PC-9 (cell line): ENCODE measurements at regions not wholly inside any gene's neighbourhood (a gene's known extent, or its start where the extent isn't known, plus 50 kb on each side); places are given as distances from the start of the nearest gene placed in this dataset.

ENCODE experiments used
- BruUV-seq: library from RNA; stranded (reverse); fragments of 400-500 nt; replicated peaks from 2 replicates; lab custom pipeline; 2021; lab: Mats Ljungman, UMichigan
- CTCF ChIA-PET: fragments of 300-600 bp; sonication (Branson Sonifier 250); formaldehyde crosslinking; loops from one replicate; lab custom pipeline; 2022; ENCODE audit warnings: antibody characterized with exemption; lab: Charles Lee
- POLR2A ChIA-PET: fragments of 300-600 bp; sonication (Branson Sonifier 250); formaldehyde crosslinking; loops from one replicate; lab custom pipeline; 2022; ENCODE audit warnings: antibody characterized with exemption; ENCODE audit not compliant: unreplicated experiment; lab: Charles Lee
- DNase-seq, 2 experiments: peaks; one replicate each; pipeline versions ENCODE4 v3.0.0 to v3.0.0-alpha.2; 2015 to 2022; ENCODE audit warnings: mixed read lengths in 1 of 2
- H2AFZ ChIP-seq: fragments of 200-600 bp; sonication (generic); 2 replicates; pipeline ENCODE4 v1.8.1; 2017; ENCODE audit warnings: antibody characterized with exemption
- H3F3A ChIP-seq: fragments of 200-600 bp; sonication (generic); 2 replicates; pipeline ENCODE4 v1.8.1; 2017; ENCODE audit warnings: antibody characterized with exemption, mild to moderate bottlenecking, low read depth; ENCODE audit not compliant: insufficient read depth
- H3K27ac ChIP-seq: fragments of 200-600 bp; sonication (generic); 2 replicates; pipeline ENCODE4 v1.6.1; 2016; ENCODE audit warnings: mixed run types
- H3K27me3 ChIP-seq: fragments of 200-600 bp; sonication (generic); 2 replicates; pipeline ENCODE4 v1.6.1; 2016; ENCODE audit warnings: low read depth, mixed run types; ENCODE audit not compliant: insufficient read depth
- H3K36me3 ChIP-seq: fragments of 200-600 bp; sonication (generic); 2 replicates; pipeline ENCODE4 v1.6.1; 2016; ENCODE audit warnings: low read depth, mixed run types
- H3K4me1 ChIP-seq: fragments of 200-600 bp; sonication (generic); replicated peaks from 2 replicates; pipeline ENCODE4 v1.6.1; 2016; ENCODE audit warnings: mixed run types; ENCODE audit not compliant: insufficient read depth
- H3K4me2 ChIP-seq: fragments of 200-600 bp; sonication (generic); 2 replicates; pipeline ENCODE4 v1.6.1; 2017; ENCODE audit warnings: mixed run types
- H3K4me3 ChIP-seq: fragments of 200-600 bp; sonication (generic); 2 replicates; pipeline ENCODE4 v1.6.1; 2016; ENCODE audit warnings: mixed run types
- H3K79me2 ChIP-seq: fragments of 200-600 bp; sonication (generic); 2 replicates; pipeline ENCODE4 v1.6.1; 2017; ENCODE audit warnings: low read depth, mixed run types
- H3K9me2 ChIP-seq: fragments of 200-600 bp; sonication (generic); 2 replicates; pipeline ENCODE4 v1.8.1; 2017; ENCODE audit warnings: mild to moderate bottlenecking; ENCODE audit not compliant: insufficient read depth
- H3K9me3 ChIP-seq: fragments of 200-600 bp; sonication (generic); 2 replicates; pipeline ENCODE4 v1.8.1; 2016; ENCODE audit warnings: low read depth; ENCODE audit not compliant: insufficient read depth
- H4K20me1 ChIP-seq: fragments of 200-600 bp; sonication (generic); 2 replicates; pipeline ENCODE4 v1.8.1; 2017; ENCODE audit not compliant: insufficient read depth
- EZH2 ChIP-seq: fragments of 200-600 bp; sonication (generic); IDR thresholded peaks from 2 replicates; pipeline ENCODE4 v1.8.0; 2017; ENCODE audit warnings: antibody characterized with exemption, low read depth
- intact Hi-C: fragments of 100-400 bp; cut with micrococcal nuclease; formaldehyde crosslinking; loops from one replicate; pipeline ENCODE4 v1.10.0; 2022; ENCODE audit not compliant: unreplicated experiment
- TF ChIP-seq, protein P1 (sequence below): fragments of 200-600 bp; sonication (generic); conservative IDR thresholded peaks from 2 replicates; pipeline ENCODE4 v1.6.1; 2017; ENCODE audit warnings: mixed run types, antibody characterized with exemption, mild to moderate bottlenecking, moderate library complexity

DNA sequence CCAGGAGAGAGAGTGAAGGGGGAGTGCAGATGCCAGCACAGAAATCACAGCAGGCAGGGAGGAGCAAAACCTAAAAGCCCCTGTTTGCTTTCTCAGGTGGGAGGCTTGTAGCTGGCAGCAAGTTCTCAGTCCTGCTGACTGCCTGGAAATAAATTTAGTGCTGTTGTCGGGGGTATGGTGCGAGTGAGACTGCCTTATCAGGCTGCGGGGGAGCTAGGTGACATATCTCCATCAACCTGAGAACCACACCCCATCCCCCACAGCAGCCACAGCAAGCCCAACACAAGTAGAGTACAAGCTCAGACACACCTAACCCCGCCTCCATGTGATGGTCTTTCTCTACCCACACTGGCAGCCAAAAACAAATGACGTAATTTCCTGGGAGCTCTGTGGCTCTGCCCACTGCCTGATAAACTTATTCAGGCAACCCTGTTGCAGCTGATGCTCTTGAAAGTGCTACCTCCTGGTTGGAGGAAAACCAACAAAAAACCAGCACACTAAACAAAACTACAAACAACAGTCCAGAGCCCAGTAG, 953.4 kb upstream of the NDST4 start:
- Histone ChIP-seq H3K4me2 (no peak overlapping the region), H3K4me3 (no peak overlapping the region)

DNA sequence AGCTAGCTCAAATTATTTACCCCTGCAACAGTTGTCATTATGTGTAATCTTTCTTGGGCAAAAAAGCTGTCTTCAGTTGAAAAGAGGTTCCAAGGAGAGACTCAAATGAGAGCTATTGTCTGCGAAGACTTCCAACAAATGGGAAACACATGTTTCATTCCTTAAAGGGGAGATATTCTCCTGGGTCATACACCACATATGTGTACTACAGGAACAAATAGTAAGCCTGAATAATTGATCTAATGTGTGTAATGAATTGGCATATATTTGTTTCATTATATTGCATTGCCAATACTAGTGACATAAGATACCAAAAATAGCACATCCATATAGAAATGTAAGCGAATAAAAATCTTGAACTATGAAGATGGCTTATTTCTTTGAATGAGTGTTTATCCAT, 950.9 kb upstream of the NDST4 start:
- no peaks in the 10 kb centered on the region for H4K20me1 ChIP-seq
- H3K4me3 ChIP-seq = no peak overlapping the region
- no peak overlapping the region for H3K4me2 ChIP-seq
- H3F3A ChIP-seq = no peaks in the 10 kb centered on the region
- ChIA-PET CTCF (no interaction called here), POLR2A (no interaction called here)
- H3K27ac ChIP-seq = no peak overlapping the region
- intact Hi-C loops = no loop called here
- no peaks in the 10 kb centered on the region for H3K4me1 ChIP-seq
- no peaks in the 10 kb centered on the region for H3K9me3 ChIP-seq
- peaks cover 5% of the 10 kb centered on the region; the same call in 1 of the 2 replicates for H3K9me2 ChIP-seq
- no peak for DNase-seq
- H3K79me2 ChIP-seq = no peaks in the 10 kb centered on the region
- TF ChIP-seq, protein P1, sequence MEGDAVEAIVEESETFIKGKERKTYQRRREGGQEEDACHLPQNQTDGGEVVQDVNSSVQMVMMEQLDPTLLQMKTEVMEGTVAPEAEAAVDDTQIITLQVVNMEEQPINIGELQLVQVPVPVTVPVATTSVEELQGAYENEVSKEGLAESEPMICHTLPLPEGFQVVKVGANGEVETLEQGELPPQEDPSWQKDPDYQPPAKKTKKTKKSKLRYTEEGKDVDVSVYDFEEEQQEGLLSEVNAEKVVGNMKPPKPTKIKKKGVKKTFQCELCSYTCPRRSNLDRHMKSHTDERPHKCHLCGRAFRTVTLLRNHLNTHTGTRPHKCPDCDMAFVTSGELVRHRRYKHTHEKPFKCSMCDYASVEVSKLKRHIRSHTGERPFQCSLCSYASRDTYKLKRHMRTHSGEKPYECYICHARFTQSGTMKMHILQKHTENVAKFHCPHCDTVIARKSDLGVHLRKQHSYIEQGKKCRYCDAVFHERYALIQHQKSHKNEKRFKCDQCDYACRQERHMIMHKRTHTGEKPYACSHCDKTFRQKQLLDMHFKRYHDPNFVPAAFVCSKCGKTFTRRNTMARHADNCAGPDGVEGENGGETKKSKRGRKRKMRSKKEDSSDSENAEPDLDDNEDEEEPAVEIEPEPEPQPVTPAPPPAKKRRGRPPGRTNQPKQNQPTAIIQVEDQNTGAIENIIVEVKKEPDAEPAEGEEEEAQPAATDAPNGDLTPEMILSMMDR = no peak
- no peak for TF ChIP-seq EZH2
- H3K36me3 ChIP-seq = no peaks in the 10 kb centered on the region
- no peak overlapping the region for H2AFZ ChIP-seq
- H3K27me3 ChIP-seq = no peaks in the 10 kb centered on the region
- no TSS peak for BruUV-seq

More for the DNA sequence above, 953.4 kb upstream of the NDST4 start:
- H3K9me2 ChIP-seq = peaks cover 5% of the 10 kb centered on the region; the same call in 1 of the 2 replicates
- no peaks in the 10 kb centered on the region for H3K4me1 ChIP-seq
- no TSS peak for BruUV-seq
- H3K79me2 ChIP-seq = no peaks in the 10 kb centered on the region
- H3K27me3 ChIP-seq = no peaks in the 10 kb centered on the region
- no peaks in the 10 kb centered on the region for H3K9me3 ChIP-seq
- H4K20me1 ChIP-seq = no peaks in the 10 kb centered on the region
- H3F3A ChIP-seq = no peaks in the 10 kb centered on the region
- ChIA-PET POLR2A (no interaction called here), CTCF (no interaction called here)
- TF ChIP-seq EZH2 = no peak
- TF ChIP-seq, protein P1 = no peak
- H2AFZ ChIP-seq = no peak overlapping the region
- intact Hi-C loops = no loop called here
- H3K27ac ChIP-seq = no peak overlapping the region
- H3K36me3 ChIP-seq = no peaks in the 10 kb centered on the region
- DNase-seq = no peak

DNA sequence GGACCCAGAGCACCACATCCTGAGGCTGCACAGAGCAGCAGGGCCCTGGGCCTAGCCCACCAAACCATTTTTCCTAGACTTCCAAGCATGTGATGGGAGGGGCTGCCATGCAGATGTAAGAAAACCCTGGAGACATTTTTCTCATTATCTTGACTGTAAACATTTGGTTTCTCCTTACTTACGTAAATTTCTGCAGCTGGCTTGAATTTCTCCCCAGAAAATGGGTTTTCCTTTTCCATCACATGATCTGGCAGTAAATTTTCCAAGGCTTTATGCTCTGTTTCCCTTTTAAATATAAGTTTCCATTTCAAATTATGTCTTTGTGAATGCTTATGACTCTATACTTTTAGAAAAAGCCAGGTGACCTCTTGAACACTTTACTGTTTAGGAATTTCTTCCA, 945.9 kb upstream of the NDST4 start:
- TF ChIP-seq, protein P1 = no peak
- TF ChIP-seq EZH2 = no peak
- H3K9me3 ChIP-seq = no peaks in the 10 kb centered on the region
- H4K20me1 ChIP-seq = no peaks in the 10 kb centered on the region
- H3K4me1 ChIP-seq = no peaks in the 10 kb centered on the region
- no peaks in the 10 kb centered on the region for H3K79me2 ChIP-seq
- POLR2A ChIA-PET = no interaction called here
- H2AFZ ChIP-seq = no peak overlapping the region
- H3K27ac ChIP-seq = no peak overlapping the region
- intact Hi-C loops = loop anchor here (10.0 kb wide), 1 partner anchor 85 kb away; no protein-coding TSS in a partner anchor
- BruUV-seq = no TSS peak
- H3K9me2 ChIP-seq = peaks cover 5% of the 10 kb centered on the region; the same call in 1 of the 2 replicates
- CTCF ChIA-PET = no interaction called here
- no peak overlapping the region for H3K4me2 ChIP-seq
- no peak for DNase-seq
- H3K27me3 ChIP-seq = no peaks in the 10 kb centered on the region
- no peaks in the 10 kb centered on the region for H3F3A ChIP-seq
- no peaks in the 10 kb centered on the region for H3K36me3 ChIP-seq
- H3K4me3 ChIP-seq = no peak overlapping the region
